IMR-90 (cell line): ENCODE measurements at regions not wholly inside any gene's neighbourhood (a gene's known extent, or its start where the extent isn't known, plus 50 kb on each side); places are given as distances from the start of the nearest gene placed in this dataset.

Source experiments
- ATAC-seq: fragments of 200-7000 bp; cut with Tn5 transposase; 2 replicates; pipeline ENCODE4 v1.9.1; 2020; ENCODE audit warnings: low read depth, mild to moderate bottlenecking, moderate library complexity
- BruUV-seq: library from RNA; stranded (reverse); fragments of 400-500 nt; replicated peaks from 2 replicates; lab custom pipeline; 2021; lab: Mats Ljungman, UMichigan
- CTCF ChIA-PET: fragments of 300-600 bp; formaldehyde crosslinking; extraction: SDS; loops from one replicate; lab custom pipeline; 2021; ENCODE audit warnings: antibody characterized with exemption; lab: Yijun Ruan, JAX
- POLR2A ChIA-PET: fragments of 300-600 bp; sonication (Branson Sonifier 250); formaldehyde crosslinking; loops from one replicate; lab custom pipeline; 2022; ENCODE audit warnings: antibody characterized with exemption; ENCODE audit not compliant: unreplicated experiment; lab: Charles Lee
- DNase-seq: peaks from one replicate; pipeline ENCODE4 v3.0.0; 2013
- H2AFZ ChIP-seq: replicated peaks from 2 replicates; pipeline ENCODE3; 2013; ENCODE audit warnings: low read length, mild to moderate bottlenecking; ENCODE audit not compliant: poor library complexity
- H2AK5ac ChIP-seq: 2 replicates; pipeline ENCODE4 v1.6.1; 2013; ENCODE audit warnings: low read depth, low read length, inconsistent platforms
- H2AK9ac ChIP-seq: replicated peaks from 2 replicates; pipeline ENCODE3; 2013; ENCODE audit warnings: mild to moderate bottlenecking, low read depth, low read length, moderate library complexity; ENCODE audit not compliant: poor library complexity
- H2BK120ac ChIP-seq: 2 replicates; pipeline ENCODE4 v1.6.1; 2013; ENCODE audit warnings: low read depth, low read length, inconsistent platforms
- H2BK15ac ChIP-seq: 3 replicates; pipeline ENCODE4 v1.6.1; 2013; ENCODE audit warnings: low read depth, low read length, inconsistent platforms
- H2BK20ac ChIP-seq: 2 replicates; pipeline ENCODE4 v1.6.1; 2013; ENCODE audit warnings: low read depth, mild to moderate bottlenecking, inconsistent platforms, low read length, moderate library complexity
- H2BK5ac ChIP-seq: 2 replicates; pipeline ENCODE4 v1.6.1; 2013; ENCODE audit warnings: mild to moderate bottlenecking, low read depth, low read length, inconsistent platforms; ENCODE audit not compliant: poor library complexity, severe bottlenecking
- H3K14ac ChIP-seq: replicated peaks from 2 replicates; pipeline ENCODE4 v1.6.1; 2013; ENCODE audit warnings: low read depth, low read length, inconsistent platforms
- H3K18ac ChIP-seq: 2 replicates; pipeline ENCODE4 v1.6.1; 2013; ENCODE audit warnings: low read depth, low read length, control low read depth
- H3K23ac ChIP-seq: 2 replicates; pipeline ENCODE4 v1.6.1; 2013; ENCODE audit warnings: low read depth, low read length, inconsistent platforms
- H3K27ac ChIP-seq: 2 replicates; pipeline ENCODE4 v1.5.1; 2013; ENCODE audit warnings: mild to moderate bottlenecking, control low read depth, low read length; ENCODE audit not compliant: insufficient read depth
- H3K27me3 ChIP-seq: 2 replicates; pipeline ENCODE4 v1.6.1; 2013; ENCODE audit warnings: low read length; ENCODE audit not compliant: control insufficient read depth, insufficient read depth
- H3K36me3 ChIP-seq: 2 replicates; pipeline ENCODE4 v1.6.1; 2013; ENCODE audit warnings: low read length, mixed read lengths; ENCODE audit not compliant: control insufficient read depth, insufficient read depth
- H3K4ac ChIP-seq: 2 replicates; pipeline ENCODE4 v1.6.1; 2013; ENCODE audit warnings: low read depth, low read length, inconsistent platforms
- H3K4me1 ChIP-seq: 2 replicates; pipeline ENCODE4 v1.6.1; 2013; ENCODE audit warnings: low read length, mixed read lengths; ENCODE audit not compliant: control insufficient read depth, insufficient read depth
- H3K4me2 ChIP-seq: 2 replicates; pipeline ENCODE4 v1.6.1; 2013; ENCODE audit warnings: low read depth, mild to moderate bottlenecking, control low read depth, low read length, moderate library complexity
- H3K4me3 ChIP-seq: 2 replicates; pipeline ENCODE4 v1.5.1; 2013; ENCODE audit warnings: low read depth, mild to moderate bottlenecking, control low read depth, low read length, moderate library complexity; ENCODE audit not compliant: insufficient read depth
- H3K56ac ChIP-seq: 2 replicates; pipeline ENCODE4 v1.6.1; 2013; ENCODE audit warnings: low read length, inconsistent platforms; ENCODE audit not compliant: insufficient read depth; ENCODE audit errors: extremely low read depth
- H3K79me1 ChIP-seq, 2 experiments: 2 replicates each; pipeline ENCODE4 v1.6.1; 2013; ENCODE audit warnings: low read length in 2 of 2, inconsistent platforms in 1 of 2, low read depth in 1 of 2
- H3K9ac ChIP-seq: 2 replicates; pipeline ENCODE4 v1.6.1; 2013; ENCODE audit warnings: low read depth, low read length, control low read depth
- H3K9me1 ChIP-seq: 2 replicates; pipeline ENCODE4 v1.6.1; 2013; ENCODE audit warnings: low read length, inconsistent platforms; ENCODE audit not compliant: insufficient read depth
- H3K9me3 ChIP-seq: 2 replicates; pipeline ENCODE4 v1.6.1; 2013; ENCODE audit warnings: low read length; ENCODE audit not compliant: control insufficient read depth, insufficient read depth
- H4K20me1 ChIP-seq: 2 replicates; pipeline ENCODE4 v1.6.1; 2013; ENCODE audit warnings: low read length, inconsistent platforms; ENCODE audit not compliant: insufficient read depth
- H4K5ac ChIP-seq: 2 replicates; pipeline ENCODE4 v1.6.1; 2013; ENCODE audit warnings: mild to moderate bottlenecking, low read depth, low read length, control low read depth
- H4K8ac ChIP-seq, 2 experiments: 2 replicates each; pipeline ENCODE4 v1.6.1; 2013; ENCODE audit warnings: low read depth in 2 of 2, low read length in 2 of 2, control low read depth in 1 of 2, inconsistent platforms in 1 of 2
- H4K91ac ChIP-seq: 2 replicates; pipeline ENCODE4 v1.6.1; 2013; ENCODE audit warnings: low read depth, low read length, inconsistent platforms; ENCODE audit not compliant: insufficient read depth
- BHLHE40 ChIP-seq: fragments of 150-350 bp; IDR thresholded peaks from 2 replicates; pipeline ENCODE4 v1.6.1; 2016; ENCODE audit warnings: mild to moderate bottlenecking, low read depth, low read length
- CEBPB ChIP-seq: IDR thresholded peaks from 2 replicates; pipeline ENCODE4 v1.6.1; 2012; ENCODE audit warnings: low read depth, low read length, improper control_type of control experiment
- CHD1 ChIP-seq: IDR thresholded peaks from 2 replicates; pipeline ENCODE4 v1.6.1; 2012; ENCODE audit warnings: low read depth, low read length, improper control_type of control experiment
- MAFK ChIP-seq: IDR thresholded peaks from 2 replicates; pipeline ENCODE4 v1.6.1; 2012; ENCODE audit warnings: low read depth, low read length, improper control_type of control experiment
- MAZ ChIP-seq: IDR thresholded peaks from 2 replicates; pipeline ENCODE4 v1.6.1; 2012; ENCODE audit warnings: low read depth, mild to moderate bottlenecking, low read length, improper control_type of control experiment, moderate library complexity, borderline replicate concordance
- MXI1 ChIP-seq: IDR thresholded peaks from 2 replicates; pipeline ENCODE4 v1.6.1; 2012; ENCODE audit warnings: low read depth, mild to moderate bottlenecking, low read length, moderate library complexity, borderline replicate concordance
- NFE2L2 ChIP-seq: fragments of 150-350 bp; IDR thresholded peaks from 2 replicates; pipeline ENCODE4 v1.6.1; 2016; ENCODE audit warnings: low read depth, mild to moderate bottlenecking, low read length
- POLR2A ChIP-seq: IDR thresholded peaks from 2 replicates; pipeline ENCODE4 v1.6.1; 2012; ENCODE audit warnings: mild to moderate bottlenecking, low read depth, low read length
- RAD21 ChIP-seq: IDR thresholded peaks from 2 replicates; pipeline ENCODE4 v1.6.1; 2012; ENCODE audit warnings: low read length, improper control_type of control experiment
- RCOR1 ChIP-seq: IDR thresholded peaks from 2 replicates; pipeline ENCODE4 v1.6.1; 2012; ENCODE audit warnings: mild to moderate bottlenecking, low read length, improper control_type of control experiment; ENCODE audit not compliant: insufficient replicate concordance
- RFX5 ChIP-seq: IDR thresholded peaks from 2 replicates; pipeline ENCODE4 v1.8.0; 2012; ENCODE audit warnings: low read depth, mild to moderate bottlenecking, low read length, moderate library complexity
- WGBS, 2 experiments: methylation state at CpG; one replicate each; pipeline versions ENCODE4 v1.1.5 to v1.1.7; 2013; ENCODE audit warnings: missing lambda C conversion rate in 2 of 2; ENCODE audit not compliant: insufficient read length in 1 of 2; ENCODE audit errors: extremely low coverage in 2 of 2; 5-methylcytosine and 5-hydroxymethylcytosine counted together
- dilution Hi-C: fragments of 300-500 bp; cut with HindIII; formaldehyde crosslinking; loops from one replicate; pipeline ENCODE4 v1.14.3; 2018; ENCODE audit warnings: low sequenced_read_pairs; ENCODE audit not compliant: unreplicated experiment
- in situ Hi-C: fragments of 300-500 bp; cut with MboI; formaldehyde crosslinking; loops from 3 replicates; pipeline ENCODE4 v1.14.3; 2019; ENCODE audit warnings: low sequenced_read_pairs, inconsistent platforms, mixed read lengths
- intact Hi-C: fragments of 100-400 bp; cut with micrococcal nuclease; formaldehyde crosslinking; loops from 2 replicates; pipeline ENCODE4 v1.10.0; 2022
- TF ChIP-seq, protein P1 (sequence below): fragments of 150-350 bp; IDR thresholded peaks from 2 replicates; pipeline ENCODE4 v1.6.1; 2016; ENCODE audit warnings: low read depth, mild to moderate bottlenecking, low read length, moderate library complexity, borderline replicate concordance
- TF ChIP-seq, protein P2 (sequence below): conservative IDR thresholded peaks from 2 replicates; pipeline ENCODE4 v1.5.1; 2012; ENCODE audit warnings: mild to moderate bottlenecking, low read depth, low read length, improper control_type of control experiment

DNA sequence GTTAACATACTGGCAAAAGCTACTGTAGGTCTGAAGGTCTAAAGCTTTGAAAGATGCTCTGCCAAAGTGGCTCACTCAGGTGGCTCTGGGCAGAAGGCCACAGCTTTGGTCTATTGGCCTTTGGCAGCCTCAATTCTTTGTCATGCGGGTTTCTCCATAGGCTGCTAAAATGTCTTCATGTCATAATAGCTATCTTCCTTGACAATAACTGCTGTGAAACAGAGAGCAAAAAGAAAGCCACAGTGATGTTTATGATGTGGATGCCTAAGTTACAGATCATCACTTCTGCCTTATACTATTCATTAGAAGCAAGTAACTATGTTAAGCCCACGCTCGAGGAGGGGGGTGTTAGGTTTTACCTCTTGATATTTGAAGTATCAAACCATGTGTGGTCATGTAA is 906.1 kb upstream of the CDH9 start:
- no peak overlapping the region for H2AK9ac ChIP-seq
- TF ChIP-seq, protein P1, sequence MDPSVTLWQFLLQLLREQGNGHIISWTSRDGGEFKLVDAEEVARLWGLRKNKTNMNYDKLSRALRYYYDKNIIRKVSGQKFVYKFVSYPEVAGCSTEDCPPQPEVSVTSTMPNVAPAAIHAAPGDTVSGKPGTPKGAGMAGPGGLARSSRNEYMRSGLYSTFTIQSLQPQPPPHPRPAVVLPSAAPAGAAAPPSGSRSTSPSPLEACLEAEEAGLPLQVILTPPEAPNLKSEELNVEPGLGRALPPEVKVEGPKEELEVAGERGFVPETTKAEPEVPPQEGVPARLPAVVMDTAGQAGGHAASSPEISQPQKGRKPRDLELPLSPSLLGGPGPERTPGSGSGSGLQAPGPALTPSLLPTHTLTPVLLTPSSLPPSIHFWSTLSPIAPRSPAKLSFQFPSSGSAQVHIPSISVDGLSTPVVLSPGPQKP = no peak
- no peak for TF ChIP-seq MAZ
- TF ChIP-seq RCOR1 = no peak
- no peak for TF ChIP-seq BHLHE40
- TF ChIP-seq POLR2A = no peak
- no peak for TF ChIP-seq MXI1
- TF ChIP-seq, protein P2, sequence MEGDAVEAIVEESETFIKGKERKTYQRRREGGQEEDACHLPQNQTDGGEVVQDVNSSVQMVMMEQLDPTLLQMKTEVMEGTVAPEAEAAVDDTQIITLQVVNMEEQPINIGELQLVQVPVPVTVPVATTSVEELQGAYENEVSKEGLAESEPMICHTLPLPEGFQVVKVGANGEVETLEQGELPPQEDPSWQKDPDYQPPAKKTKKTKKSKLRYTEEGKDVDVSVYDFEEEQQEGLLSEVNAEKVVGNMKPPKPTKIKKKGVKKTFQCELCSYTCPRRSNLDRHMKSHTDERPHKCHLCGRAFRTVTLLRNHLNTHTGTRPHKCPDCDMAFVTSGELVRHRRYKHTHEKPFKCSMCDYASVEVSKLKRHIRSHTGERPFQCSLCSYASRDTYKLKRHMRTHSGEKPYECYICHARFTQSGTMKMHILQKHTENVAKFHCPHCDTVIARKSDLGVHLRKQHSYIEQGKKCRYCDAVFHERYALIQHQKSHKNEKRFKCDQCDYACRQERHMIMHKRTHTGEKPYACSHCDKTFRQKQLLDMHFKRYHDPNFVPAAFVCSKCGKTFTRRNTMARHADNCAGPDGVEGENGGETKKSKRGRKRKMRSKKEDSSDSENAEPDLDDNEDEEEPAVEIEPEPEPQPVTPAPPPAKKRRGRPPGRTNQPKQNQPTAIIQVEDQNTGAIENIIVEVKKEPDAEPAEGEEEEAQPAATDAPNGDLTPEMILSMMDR = no peak
- no peak for TF ChIP-seq CHD1
- no peak for TF ChIP-seq MAFK
- TF ChIP-seq RAD21 = no peak
- no peak for TF ChIP-seq CEBPB
- no peak for TF ChIP-seq NFE2L2
- no peak for TF ChIP-seq RFX5
- no peaks in the 10 kb centered on the region for H3K9me1 ChIP-seq
- no peaks in the 10 kb centered on the region for H3K36me3 ChIP-seq
- H3K23ac ChIP-seq = no peak overlapping the region
- no peak overlapping the region for H4K91ac ChIP-seq
- WGBS, 2 experiments = no CpG with 5 or more reads among the region's 3 CpGs
- no peak overlapping the region for H2AFZ ChIP-seq
- no peak overlapping the region for H4K8ac ChIP-seq
- H2AK5ac ChIP-seq = no peak overlapping the region
- no peak overlapping the region for H3K4ac ChIP-seq
- no peak overlapping the region for H3K4me3 ChIP-seq
- no peak overlapping the region for H2BK15ac ChIP-seq
- intact Hi-C loops = no loop called here
- H3K79me1 ChIP-seq = no peaks in the 10 kb centered on the region
- no peak overlapping the region for H3K27ac ChIP-seq
- no peak overlapping the region for H3K18ac ChIP-seq
- no peak overlapping the region for H2BK120ac ChIP-seq
- no peak overlapping the region for H3K14ac ChIP-seq
- H2BK20ac ChIP-seq = no peak overlapping the region
- no peaks in the 10 kb centered on the region for H3K9me3 ChIP-seq
- H3K4me1 ChIP-seq = no peaks in the 10 kb centered on the region
- ChIA-PET POLR2A (no interaction called here), CTCF (no interaction called here)
- H3K9ac ChIP-seq = no peak overlapping the region
- BruUV-seq = no TSS peak
- dilution Hi-C loops = no loop called here
- no peaks in the 10 kb centered on the region for H4K20me1 ChIP-seq
- no peak overlapping the region for H3K4me2 ChIP-seq
- in situ Hi-C loops = no loop called here
- DNase-seq (no peak), ATAC-seq (no peak)
- no peak overlapping the region for H3K56ac ChIP-seq
- no peak overlapping the region for H2BK5ac ChIP-seq
- no peak overlapping the region for H4K5ac ChIP-seq
- H3K27me3 ChIP-seq = no peaks in the 10 kb centered on the region
